ENCODE measurements at regions not wholly inside any gene's neighbourhood (a gene's known extent, or its start where the extent isn't known, plus 50 kb on each side); places are given as distances from the start of the nearest gene placed in this dataset.

DNA sequence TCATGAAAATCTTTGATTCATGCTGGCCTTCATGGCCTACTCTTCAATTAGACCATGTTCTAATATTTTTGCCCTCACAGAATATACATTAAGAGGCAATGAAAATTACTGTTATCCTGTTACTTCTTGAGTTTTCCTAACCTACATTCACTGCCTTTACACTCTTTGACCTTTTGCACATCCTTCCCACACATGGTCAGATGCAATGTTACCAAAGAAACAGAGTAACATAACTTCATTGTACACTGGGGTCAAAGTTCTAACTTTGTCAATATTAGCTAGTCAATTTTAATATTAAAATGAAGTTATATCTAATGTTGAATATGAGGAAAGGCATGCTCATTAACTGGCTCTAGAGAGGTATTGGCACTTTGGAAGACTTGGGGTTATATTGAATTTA, 284.8 kb downstream of the TEX13C start:
- no peak for TF ChIP-seq SPI1 (IDR thresholded peaks at IDR 0.05; ENCODE audit: low read depth, low read length)
- no peak for TF ChIP-seq POLR2A (IDR thresholded peaks at IDR 0.05; ENCODE audit: low read depth, low read length)
- TF ChIP-seq PAX5 (IDR thresholded peaks at IDR 0.05; ENCODE audit: insufficient read depth, low read length, severe bottlenecking): no peak
- no peak for TF ChIP-seq TAF1 (IDR thresholded peaks at IDR 0.05; ENCODE audit: low read depth, low read length)
